Mononuclear cell (primary cell): ENCODE measurements at regions not wholly inside any gene's neighbourhood (a gene's known extent, or its start where the extent isn't known, plus 50 kb on each side); places are given as distances from the start of the nearest gene placed in this dataset.
"Not testable (repeated sequence)": the region's sequence is repeated elsewhere in the genome, so short reads cannot be mapped to it uniquely, and the experiment has no call there.

Source experiments
- H3K27me3 ChIP-seq: 2 replicates; pipeline ENCODE4 v1.6.0; 2011; ENCODE audit warnings: low read length, control low read depth; ENCODE audit not compliant: insufficient read depth
- H3K4me1 ChIP-seq: 2 replicates; pipeline ENCODE4 v1.5.1; 2011; ENCODE audit warnings: mild to moderate bottlenecking, low read length, control low read depth; ENCODE audit not compliant: insufficient read depth
- H3K4me3 ChIP-seq: 2 replicates; pipeline ENCODE4 v1.5.1; 2011; ENCODE audit warnings: mild to moderate bottlenecking, low read length, moderate library complexity
- H3K9me3 ChIP-seq: 2 replicates; pipeline ENCODE4 v1.5.1; 2011; ENCODE audit warnings: low read depth, mild to moderate bottlenecking, control low read depth, low read length

GRCh38 chr4:9505341-9505740 is 61.1 kb downstream of the DEFB131A start:
- H3K9me3 ChIP-seq, H3K4me3 ChIP-seq, H3K4me1 ChIP-seq, H3K27me3 ChIP-seq: not testable (repeated sequence)

GRCh38 chr4:9506672-9507071 is 62.5 kb downstream of the DEFB131A start:
- H3K4me1 ChIP-seq, H3K9me3 ChIP-seq, H3K4me3 ChIP-seq, H3K27me3 ChIP-seq: not testable (repeated sequence)

GRCh38 chr4:9512941-9513340 is 68.7 kb downstream of the DEFB131A start:
- not testable (repeated sequence) for H3K4me3 ChIP-seq, H3K9me3 ChIP-seq, H3K4me1 ChIP-seq, H3K27me3 ChIP-seq

- not testable (repeated sequence) for H3K9me3 ChIP-seq, H3K27me3 ChIP-seq, H3K4me3 ChIP-seq, H3K4me1 ChIP-seq
Observed at GRCh38 chr4:9519631-9520030, 75.4 kb downstream of the DEFB131A start.

GRCh38 chr4:9522903-9523302 is 78.7 kb downstream of the DEFB131A start:
- H3K4me1 ChIP-seq: not testable (repeated sequence)

GRCh38 chr4:9524406-9524805 is 80.2 kb downstream of the DEFB131A start:
- not testable (repeated sequence) for H3K4me3 ChIP-seq, H3K27me3 ChIP-seq

More at GRCh38 chr4:9522903-9523302, 78.7 kb downstream of the DEFB131A start:
- not testable (repeated sequence) for H3K27me3 ChIP-seq, H3K9me3 ChIP-seq, H3K4me3 ChIP-seq

GRCh38 chr4:9532134-9532862 is 88.1 kb downstream of the DEFB131A start:
- H3K9me3 ChIP-seq, H3K4me1 ChIP-seq, H3K27me3 ChIP-seq: not testable (repeated sequence)
- peak overlapping the region; percentile 29 for H3K4me3 ChIP-seq

More at GRCh38 chr4:9524406-9524805, 80.2 kb downstream of the DEFB131A start:
- not testable (repeated sequence) for H3K9me3 ChIP-seq, H3K4me1 ChIP-seq

- not testable (repeated sequence) for H3K27me3 ChIP-seq, H3K4me1 ChIP-seq, H3K9me3 ChIP-seq, H3K4me3 ChIP-seq
Observed at GRCh38 chr4:9532863-9533192, 88.6 kb downstream of the DEFB131A start.

GRCh38 chr4:9537101-9537500 is 92.9 kb downstream of the DEFB131A start:
- not testable (repeated sequence) for H3K27me3 ChIP-seq

GRCh38 chr4:9539939-9540520 is 95.8 kb downstream of the DEFB131A start:
- H3K4me3 ChIP-seq, H3K9me3 ChIP-seq, H3K27me3 ChIP-seq, H3K4me1 ChIP-seq: not testable (repeated sequence)

More at GRCh38 chr4:9537101-9537500, 92.9 kb downstream of the DEFB131A start:
- H3K4me3 ChIP-seq, H3K9me3 ChIP-seq, H3K4me1 ChIP-seq: not testable (repeated sequence)

GRCh38 chr4:9541388-9541915 is 97.2 kb downstream of the DEFB131A start:
- not testable (repeated sequence) for H3K9me3 ChIP-seq, H3K4me1 ChIP-seq, H3K4me3 ChIP-seq, H3K27me3 ChIP-seq

- H3K4me3 ChIP-seq, H3K4me1 ChIP-seq, H3K27me3 ChIP-seq, H3K9me3 ChIP-seq: not testable (repeated sequence)
Observed at GRCh38 chr4:9544851-9545250, 100.6 kb downstream of the DEFB131A start.

- H3K9me3 ChIP-seq, H3K27me3 ChIP-seq, H3K4me1 ChIP-seq, H3K4me3 ChIP-seq: not testable (repeated sequence)
Observed at GRCh38 chr4:9547470-9547869, 103.3 kb downstream of the DEFB131A start.

GRCh38 chr4:9556076-9556475 is 111.9 kb downstream of the DEFB131A start:
- H3K9me3 ChIP-seq, H3K4me3 ChIP-seq, H3K4me1 ChIP-seq, H3K27me3 ChIP-seq: not testable (repeated sequence)

GRCh38 chr4:9577869-9578268 is 133.7 kb downstream of the DEFB131A start:
- H3K4me3 ChIP-seq, H3K4me1 ChIP-seq, H3K9me3 ChIP-seq, H3K27me3 ChIP-seq: not testable (repeated sequence)

- H3K9me3 ChIP-seq, H3K4me1 ChIP-seq, H3K4me3 ChIP-seq, H3K27me3 ChIP-seq: not testable (repeated sequence)
Observed at GRCh38 chr4:9582880-9583279, 138.7 kb downstream of the DEFB131A start.
